Fibroblast of mammary gland (primary cell): ENCODE measurements at regions not wholly inside any gene's neighbourhood (a gene's known extent, or its start where the extent isn't known, plus 50 kb on each side); places are given as distances from the start of the nearest gene placed in this dataset.

ENCODE experiments used
- DNase-seq: peaks from one replicate; pipeline ENCODE4 v3.0.0-alpha.2; 2010; ENCODE audit warnings: low read depth
- H3K4me3 ChIP-seq: 2 replicates; pipeline ENCODE4 v1.5.1; 2011; ENCODE audit warnings: low read depth, mild to moderate bottlenecking, low read length, moderate library complexity; ENCODE audit not compliant: control insufficient read depth
- TF ChIP-seq, protein P1 (sequence below): conservative IDR thresholded peaks from 2 replicates; pipeline ENCODE4 v1.5.1; 2011; ENCODE audit warnings: low read depth, low read length, inconsistent platforms; ENCODE audit not compliant: control insufficient read depth, insufficient read depth

DNA sequence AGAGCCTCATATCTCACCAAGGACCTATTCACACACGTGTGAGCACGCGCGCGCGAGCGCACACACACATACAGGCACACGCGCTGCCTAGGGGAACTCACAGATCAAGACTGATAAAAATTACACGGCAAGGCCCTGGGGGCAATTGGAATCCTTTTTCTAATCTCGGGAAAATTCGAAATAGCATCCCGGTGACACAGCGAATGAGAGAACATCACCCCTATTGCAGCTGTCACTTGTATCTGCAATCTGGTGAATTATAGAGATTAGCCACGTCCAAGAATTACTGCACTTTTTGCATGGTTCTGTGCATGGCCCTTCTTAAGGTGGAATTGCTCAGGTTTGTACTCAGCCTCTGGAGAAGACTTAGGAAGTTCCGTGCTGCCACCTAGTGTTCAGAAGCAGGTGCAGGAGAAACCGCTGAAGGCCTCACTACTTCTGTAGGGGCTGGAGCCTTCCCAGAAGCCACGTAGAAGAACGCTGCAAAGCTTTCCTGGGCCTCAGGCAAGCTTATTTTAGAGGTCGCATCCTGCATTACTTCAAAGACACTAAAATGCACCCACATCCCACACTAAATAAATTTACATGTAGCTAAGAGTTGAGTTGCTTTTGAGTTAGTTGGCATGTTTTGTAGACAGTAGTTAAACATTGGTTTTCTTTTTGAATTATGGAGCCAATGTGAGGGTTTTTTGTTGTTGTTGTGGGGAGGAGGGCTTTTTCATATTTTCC, 229.2 kb upstream of the CAMK1G start:
- TF ChIP-seq, protein P1, sequence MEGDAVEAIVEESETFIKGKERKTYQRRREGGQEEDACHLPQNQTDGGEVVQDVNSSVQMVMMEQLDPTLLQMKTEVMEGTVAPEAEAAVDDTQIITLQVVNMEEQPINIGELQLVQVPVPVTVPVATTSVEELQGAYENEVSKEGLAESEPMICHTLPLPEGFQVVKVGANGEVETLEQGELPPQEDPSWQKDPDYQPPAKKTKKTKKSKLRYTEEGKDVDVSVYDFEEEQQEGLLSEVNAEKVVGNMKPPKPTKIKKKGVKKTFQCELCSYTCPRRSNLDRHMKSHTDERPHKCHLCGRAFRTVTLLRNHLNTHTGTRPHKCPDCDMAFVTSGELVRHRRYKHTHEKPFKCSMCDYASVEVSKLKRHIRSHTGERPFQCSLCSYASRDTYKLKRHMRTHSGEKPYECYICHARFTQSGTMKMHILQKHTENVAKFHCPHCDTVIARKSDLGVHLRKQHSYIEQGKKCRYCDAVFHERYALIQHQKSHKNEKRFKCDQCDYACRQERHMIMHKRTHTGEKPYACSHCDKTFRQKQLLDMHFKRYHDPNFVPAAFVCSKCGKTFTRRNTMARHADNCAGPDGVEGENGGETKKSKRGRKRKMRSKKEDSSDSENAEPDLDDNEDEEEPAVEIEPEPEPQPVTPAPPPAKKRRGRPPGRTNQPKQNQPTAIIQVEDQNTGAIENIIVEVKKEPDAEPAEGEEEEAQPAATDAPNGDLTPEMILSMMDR = peak; percentile 96
- no peak overlapping the region for H3K4me3 ChIP-seq
- DNase-seq = peak; percentile 93

DNA sequence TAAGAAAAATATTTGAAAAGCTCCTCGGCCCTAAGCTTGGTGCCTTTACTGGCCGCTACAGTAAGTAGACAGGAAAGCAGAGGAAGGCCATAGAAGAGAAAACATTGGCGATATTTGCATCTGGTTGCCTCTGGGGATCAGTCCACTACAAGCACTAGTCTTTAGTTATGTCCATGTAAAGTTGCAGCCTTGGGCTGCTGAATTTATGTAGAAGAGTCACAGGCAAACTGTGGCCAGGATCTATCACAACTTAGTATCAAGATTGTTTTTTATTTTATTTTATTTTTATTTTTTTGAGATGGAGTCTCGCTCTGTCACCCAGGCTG, 228.7 kb upstream of the CAMK1G start:
- TF ChIP-seq, protein P1 = no peak
- H3K4me3 ChIP-seq = no peak overlapping the region
- DNase-seq = no peak

DNA sequence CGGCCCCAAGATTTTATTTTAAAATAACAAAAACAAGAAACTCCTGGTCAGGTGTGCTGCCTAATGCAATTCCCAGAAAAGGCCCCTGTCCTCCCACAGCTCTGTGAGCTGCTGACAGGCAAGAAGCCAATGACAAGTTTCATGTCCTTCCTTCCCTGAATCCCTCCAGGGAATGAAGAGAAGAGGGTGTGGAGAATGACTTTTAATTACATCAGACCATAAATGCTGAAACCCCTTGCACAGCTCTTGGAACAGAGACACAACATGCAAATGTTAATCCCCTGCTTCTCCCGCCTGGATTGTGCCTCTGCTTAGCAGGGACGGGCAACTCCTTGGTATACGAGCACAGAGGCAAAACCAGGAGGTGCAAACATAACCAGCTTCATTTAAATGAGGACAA, 228.1 kb upstream of the CAMK1G start:
- DNase-seq = no peak
- H3K4me3 ChIP-seq = no peak overlapping the region
- TF ChIP-seq, protein P1 = no peak

DNA sequence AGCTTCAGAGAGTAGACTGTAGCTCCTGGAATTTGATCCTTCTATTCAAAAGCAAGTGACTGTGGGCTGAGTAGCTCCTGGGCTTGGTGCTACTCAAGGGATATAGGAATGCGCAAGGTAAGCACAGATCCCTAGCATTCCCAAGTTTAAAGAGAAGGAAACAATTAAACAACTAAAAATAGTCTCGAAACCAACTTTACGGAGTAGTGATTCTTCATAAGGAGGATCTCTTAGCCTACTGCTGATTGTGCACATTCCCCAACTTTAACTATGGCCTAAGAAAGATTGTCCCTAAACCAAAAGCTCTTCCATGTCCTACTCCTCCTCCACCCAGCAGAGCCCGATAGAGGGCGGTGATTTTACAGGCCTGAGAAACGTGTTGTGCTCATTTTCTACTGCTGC, 226.5 kb upstream of the CAMK1G start:
- TF ChIP-seq, protein P1 = no peak
- no peak overlapping the region for H3K4me3 ChIP-seq
- no peak for DNase-seq

DNA sequence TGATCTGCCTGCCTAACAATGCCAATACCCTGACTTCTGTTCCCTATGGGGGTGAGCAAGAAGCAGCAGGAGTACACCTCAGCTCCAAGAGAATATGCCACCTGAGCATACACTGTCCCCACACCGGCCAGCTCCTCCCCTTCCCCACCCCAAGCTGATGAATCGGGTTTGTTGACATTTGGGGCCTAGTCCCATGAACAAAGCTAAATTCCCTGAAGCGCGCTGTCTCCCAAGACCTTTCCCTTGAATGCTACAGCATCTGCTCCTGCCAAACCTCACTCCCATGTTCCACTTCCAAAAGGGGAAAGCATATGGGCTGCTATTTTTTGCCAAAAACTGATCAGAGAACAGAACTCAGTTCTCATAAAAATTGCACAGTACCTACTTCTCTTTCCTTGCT, 220.4 kb upstream of the CAMK1G start:
- TF ChIP-seq, protein P1 = no peak
- H3K4me3 ChIP-seq = no peak overlapping the region
- DNase-seq = no peak

DNA sequence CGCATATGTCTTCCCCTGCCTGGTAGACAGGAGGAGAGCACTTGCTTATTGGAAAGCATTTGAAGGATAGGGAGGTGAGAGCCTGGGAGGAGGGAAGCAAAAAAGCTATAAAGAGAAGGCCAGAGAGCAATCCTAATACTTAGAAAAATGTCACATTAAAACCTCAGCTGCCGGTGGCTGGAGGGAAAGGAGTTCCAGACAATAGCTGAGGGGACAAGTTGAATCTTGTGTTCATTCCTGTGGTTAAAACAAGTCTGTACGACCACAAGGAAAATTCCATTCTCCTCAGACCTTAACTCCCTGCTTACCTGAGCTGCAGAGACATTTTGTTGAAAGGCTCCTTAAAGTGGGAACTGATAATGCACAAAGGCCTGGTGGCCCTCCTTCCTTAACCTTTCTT, 218.8 kb upstream of the CAMK1G start:
- H3K4me3 ChIP-seq = no peak overlapping the region
- TF ChIP-seq, protein P1 = no peak
- no peak for DNase-seq
